ENCODE measurements at regions not wholly inside any gene's neighbourhood (a gene's known extent, or its start where the extent isn't known, plus 50 kb on each side); places are given as distances from the start of the nearest gene placed in this dataset.
"Not testable (repeated sequence)": the region's sequence is repeated elsewhere in the genome, so short reads cannot be mapped to it uniquely, and the experiment has no call there.

DNA sequence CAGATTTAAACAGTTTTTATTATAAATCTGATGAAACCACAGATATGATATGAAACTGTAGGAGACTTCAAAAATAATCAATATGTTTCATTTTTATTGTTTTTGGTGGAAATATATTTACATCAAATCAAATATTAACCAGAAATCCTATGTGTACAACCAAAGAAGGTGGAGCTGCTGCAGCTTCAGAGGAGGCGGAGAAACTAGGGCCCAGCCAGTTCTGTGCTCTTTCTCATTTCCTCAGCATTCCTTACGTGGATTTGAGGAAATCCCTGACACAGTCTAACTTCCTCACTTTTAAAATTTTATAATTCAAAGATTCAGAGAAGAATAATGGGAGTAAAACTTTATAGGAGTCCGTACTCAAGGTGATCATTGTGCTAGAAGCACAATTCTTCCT, 610.7 kb upstream of the CPXCR1 start:
- H3K27ac ChIP-seq (ENCODE audit: low read depth, low read length, severe bottlenecking) = no peak overlapping the region
- no CpG with 5 or more reads among the region's 3 CpGs for WGBS, 2 experiments (ENCODE audit: insufficient coverage in 2 of 2)
- H3K4me1 ChIP-seq (ENCODE audit: control insufficient read depth, insufficient read depth, low read length, poor library complexity, severe bottlenecking) = no peaks in the 10 kb centered on the region
- no peak overlapping the region for H3K4me3 ChIP-seq (ENCODE audit: extremely low read depth, insufficient read depth, low read length, poor library complexity, severe bottlenecking)
- H3K9me3 ChIP-seq (ENCODE audit: control insufficient read depth, low read length) = no peaks in the 10 kb centered on the region
- no peaks in the 10 kb centered on the region for H3K36me3 ChIP-seq (ENCODE audit: control insufficient read depth, insufficient read depth, low read length)

DNA sequence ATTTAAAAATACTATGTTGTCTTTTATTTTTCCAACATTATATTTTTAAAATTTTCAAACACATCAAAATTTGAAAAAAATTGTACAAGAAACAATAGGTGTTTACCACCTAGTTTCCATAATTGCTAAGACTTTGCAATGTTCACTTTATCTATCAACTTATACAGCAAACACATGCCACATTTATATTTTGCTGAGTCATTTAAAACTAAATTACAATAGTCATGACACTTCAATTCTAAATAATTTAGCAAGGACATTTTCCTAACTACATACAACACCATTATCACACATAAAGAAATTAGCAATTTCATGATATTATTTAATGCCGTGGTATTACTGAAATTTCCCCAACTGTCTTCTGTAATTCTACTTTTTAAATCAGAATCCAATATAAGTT, 600.4 kb upstream of the CPXCR1 start:
- WGBS, 2 experiments (ENCODE audit: insufficient coverage in 2 of 2) = no CpG with 5 or more reads among the region's 1 CpG
- no peaks in the 10 kb centered on the region for H3K4me1 ChIP-seq (ENCODE audit: control insufficient read depth, insufficient read depth, low read length, poor library complexity, severe bottlenecking)
- H3K27ac ChIP-seq (ENCODE audit: low read depth, low read length, severe bottlenecking) = no peak overlapping the region
- no peak overlapping the region for H3K4me3 ChIP-seq (ENCODE audit: extremely low read depth, insufficient read depth, low read length, poor library complexity, severe bottlenecking)
- no peaks in the 10 kb centered on the region for H3K9me3 ChIP-seq (ENCODE audit: control insufficient read depth, low read length)
- H3K36me3 ChIP-seq (ENCODE audit: control insufficient read depth, insufficient read depth, low read length) = no peaks in the 10 kb centered on the region

DNA sequence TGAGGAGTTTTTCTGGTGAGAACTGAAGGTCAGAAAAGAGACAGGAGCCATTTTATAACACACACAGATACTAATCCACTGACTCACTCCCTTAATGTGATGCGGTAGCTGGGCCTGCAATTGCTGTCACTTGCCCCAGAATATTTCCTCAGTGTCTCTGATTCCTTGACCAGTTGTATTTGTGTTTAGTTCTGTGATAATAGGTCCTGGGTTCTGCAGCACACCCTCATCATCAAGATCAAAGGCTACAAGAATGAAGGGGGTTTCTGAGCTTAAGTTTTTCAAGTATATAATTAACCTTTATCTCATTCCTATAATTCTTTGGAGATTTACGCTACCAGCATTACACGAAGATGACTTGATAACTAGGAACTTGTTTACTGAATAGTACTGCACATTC, 576.5 kb upstream of the CPXCR1 start:
- no peaks in the 10 kb centered on the region for H3K36me3 ChIP-seq (ENCODE audit: control insufficient read depth, insufficient read depth, low read length)
- H3K4me1 ChIP-seq (ENCODE audit: control insufficient read depth, insufficient read depth, low read length, poor library complexity, severe bottlenecking) = peaks cover 4% of the 10 kb centered on the region
- no peaks in the 10 kb centered on the region for H3K9me3 ChIP-seq (ENCODE audit: control insufficient read depth, low read length)
- WGBS, 2 experiments (ENCODE audit: insufficient coverage in 2 of 2) = no CpG with 5 or more reads among the region's 3 CpGs
- no peak overlapping the region for H3K4me3 ChIP-seq (ENCODE audit: extremely low read depth, insufficient read depth, low read length, poor library complexity, severe bottlenecking)
- H3K27ac ChIP-seq (ENCODE audit: low read depth, low read length, severe bottlenecking) = peak overlapping the region; percentile 80

GRCh38 chrX:88173932-88174440, 573.0 kb upstream of the CPXCR1 start:
- not testable (repeated sequence) for H3K4me1 ChIP-seq (ENCODE audit: control insufficient read depth, insufficient read depth, low read length, poor library complexity, severe bottlenecking); H3K27ac ChIP-seq (ENCODE audit: low read depth, low read length, severe bottlenecking); H3K9me3 ChIP-seq (ENCODE audit: control insufficient read depth, low read length); H3K4me3 ChIP-seq (ENCODE audit: extremely low read depth, insufficient read depth, low read length, poor library complexity, severe bottlenecking); H3K36me3 ChIP-seq (ENCODE audit: control insufficient read depth, insufficient read depth, low read length)
- no CpG with 5 or more reads among the region's 4 CpGs for WGBS, 2 experiments (ENCODE audit: insufficient coverage in 2 of 2)

- no peak overlapping the region for H3K27ac ChIP-seq (ENCODE audit: low read depth, low read length, severe bottlenecking)
- WGBS, 2 experiments (ENCODE audit: insufficient coverage in 2 of 2) = no CpG with 5 or more reads among the region's 2 CpGs
- no peaks in the 10 kb centered on the region for H3K36me3 ChIP-seq (ENCODE audit: control insufficient read depth, insufficient read depth, low read length)
- no peak overlapping the region for H3K4me3 ChIP-seq (ENCODE audit: extremely low read depth, insufficient read depth, low read length, poor library complexity, severe bottlenecking)
- no peaks in the 10 kb centered on the region for H3K4me1 ChIP-seq (ENCODE audit: control insufficient read depth, insufficient read depth, low read length, poor library complexity, severe bottlenecking)
- H3K9me3 ChIP-seq (ENCODE audit: control insufficient read depth, low read length) = no peaks in the 10 kb centered on the region
Observed at GRCh38 chrX:88202149-88202548, 544.9 kb upstream of the CPXCR1 start.

GRCh38 chrX:88244066-88244465, 503.0 kb upstream of the CPXCR1 start:
- Histone ChIP-seq H3K4me3 (ENCODE audit: extremely low read depth, insufficient read depth, low read length, poor library complexity, severe bottlenecking) (no peak overlapping the region), H3K9me3 (ENCODE audit: control insufficient read depth, low read length) (no peaks in the 10 kb centered on the region), H3K27ac (ENCODE audit: low read depth, low read length, severe bottlenecking) (no peak overlapping the region), H3K4me1 (ENCODE audit: control insufficient read depth, insufficient read depth, low read length, poor library complexity, severe bottlenecking) (no peaks in the 10 kb centered on the region), H3K36me3 (ENCODE audit: control insufficient read depth, insufficient read depth, low read length) (no peaks in the 10 kb centered on the region)
- WGBS, 2 experiments (ENCODE audit: insufficient coverage in 2 of 2) = no CpG with 5 or more reads among the region's 1 CpG

- H3K27ac ChIP-seq (ENCODE audit: low read depth, low read length, severe bottlenecking) = no peak overlapping the region
- no peaks in the 10 kb centered on the region for H3K4me1 ChIP-seq (ENCODE audit: control insufficient read depth, insufficient read depth, low read length, poor library complexity, severe bottlenecking)
- WGBS, 2 experiments (ENCODE audit: insufficient coverage in 2 of 2) = 100% methylated on average over 1 of the region's 1 CpG; no CpG with 5 or more reads in 1 of the 2 experiments
- no peak overlapping the region for H3K4me3 ChIP-seq (ENCODE audit: extremely low read depth, insufficient read depth, low read length, poor library complexity, severe bottlenecking)
- H3K36me3 ChIP-seq (ENCODE audit: control insufficient read depth, insufficient read depth, low read length) = no peaks in the 10 kb centered on the region
- H3K9me3 ChIP-seq (ENCODE audit: control insufficient read depth, low read length) = no peaks in the 10 kb centered on the region
Observed at GRCh38 chrX:88284844-88285243, 462.2 kb upstream of the CPXCR1 start.

DNA sequence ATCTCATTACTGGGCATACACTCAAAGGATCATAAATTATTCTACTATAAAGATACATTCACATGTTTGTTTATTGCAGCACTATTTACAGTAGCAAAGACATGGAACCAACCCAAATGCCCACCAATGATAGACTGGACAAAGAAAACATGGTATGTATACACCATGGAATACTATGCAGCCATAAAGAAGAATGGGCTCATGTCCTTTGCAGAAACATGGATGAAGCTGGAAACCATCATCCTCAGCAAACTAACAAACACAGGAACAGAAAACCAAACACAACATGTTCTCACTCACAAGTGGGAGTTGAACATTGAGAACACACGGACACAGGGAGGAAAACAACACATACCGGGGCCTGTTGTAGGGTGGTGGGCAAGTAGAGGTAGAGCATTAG, 433.1 kb upstream of the CPXCR1 start:
- no CpG with 5 or more reads among the region's 2 CpGs for WGBS, 2 experiments (ENCODE audit: insufficient coverage in 2 of 2)
- not testable (repeated sequence) for H3K36me3 ChIP-seq (ENCODE audit: control insufficient read depth, insufficient read depth, low read length); H3K4me1 ChIP-seq (ENCODE audit: control insufficient read depth, insufficient read depth, low read length, poor library complexity, severe bottlenecking); H3K9me3 ChIP-seq (ENCODE audit: control insufficient read depth, low read length); H3K27ac ChIP-seq (ENCODE audit: low read depth, low read length, severe bottlenecking); H3K4me3 ChIP-seq (ENCODE audit: extremely low read depth, insufficient read depth, low read length, poor library complexity, severe bottlenecking)

GRCh38 chrX:88325634-88326033, 421.4 kb upstream of the CPXCR1 start:
- Histone ChIP-seq H3K4me1 (ENCODE audit: control insufficient read depth, insufficient read depth, low read length, poor library complexity, severe bottlenecking) (no peaks in the 10 kb centered on the region), H3K4me3 (ENCODE audit: extremely low read depth, insufficient read depth, low read length, poor library complexity, severe bottlenecking) (no peak overlapping the region), H3K36me3 (ENCODE audit: control insufficient read depth, insufficient read depth, low read length) (no peaks in the 10 kb centered on the region), H3K9me3 (ENCODE audit: control insufficient read depth, low read length) (no peaks in the 10 kb centered on the region), H3K27ac (ENCODE audit: low read depth, low read length, severe bottlenecking) (no peak overlapping the region)
- WGBS, 2 experiments (ENCODE audit: insufficient coverage in 2 of 2) = no CpG with 5 or more reads among the region's 1 CpG

- Histone ChIP-seq H3K4me3 (ENCODE audit: extremely low read depth, insufficient read depth, low read length, poor library complexity, severe bottlenecking) (no peak overlapping the region), H3K9me3 (ENCODE audit: control insufficient read depth, low read length) (no peaks in the 10 kb centered on the region), H3K4me1 (ENCODE audit: control insufficient read depth, insufficient read depth, low read length, poor library complexity, severe bottlenecking) (no peaks in the 10 kb centered on the region), H3K27ac (ENCODE audit: low read depth, low read length, severe bottlenecking) (no peak overlapping the region), H3K36me3 (ENCODE audit: control insufficient read depth, insufficient read depth, low read length) (no peaks in the 10 kb centered on the region)
- WGBS, 2 experiments (ENCODE audit: insufficient coverage in 2 of 2) = no CpG with 5 or more reads among the region's 2 CpGs
Observed at GRCh38 chrX:88355252-88355651, 391.8 kb upstream of the CPXCR1 start.

DNA sequence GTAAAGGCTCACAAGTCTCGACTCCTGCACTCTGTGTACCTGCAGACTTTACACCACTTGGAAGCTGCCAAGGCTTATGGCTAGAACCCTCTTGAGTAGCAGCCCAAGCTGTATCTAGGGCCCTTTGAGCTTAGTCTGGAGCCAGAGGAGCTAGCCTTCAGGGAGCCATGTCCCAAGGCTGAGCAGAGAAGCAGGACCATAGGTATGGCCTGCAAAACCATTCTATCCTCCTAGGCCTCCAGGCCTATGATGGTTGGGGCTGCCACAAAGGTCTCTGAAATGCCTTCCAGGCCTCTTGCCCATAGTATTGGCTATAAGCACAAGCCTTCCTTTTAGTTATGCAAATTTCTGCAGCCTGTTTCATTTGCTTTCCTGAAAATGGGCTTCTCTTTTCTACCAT, 380.7 kb upstream of the CPXCR1 start:
- no peaks in the 10 kb centered on the region for H3K36me3 ChIP-seq (ENCODE audit: control insufficient read depth, insufficient read depth, low read length)
- H3K4me3 ChIP-seq (ENCODE audit: extremely low read depth, insufficient read depth, low read length, poor library complexity, severe bottlenecking) = no peak overlapping the region
- 100% methylated on average over 1 of the region's 1 CpG; no CpG with 5 or more reads in 1 of the 2 experiments for WGBS, 2 experiments (ENCODE audit: insufficient coverage in 2 of 2)
- no peaks in the 10 kb centered on the region for H3K4me1 ChIP-seq (ENCODE audit: control insufficient read depth, insufficient read depth, low read length, poor library complexity, severe bottlenecking)
- H3K9me3 ChIP-seq (ENCODE audit: control insufficient read depth, low read length) = peaks cover 10% of the 10 kb centered on the region
- H3K27ac ChIP-seq (ENCODE audit: low read depth, low read length, severe bottlenecking) = no peak overlapping the region

- H3K4me3 ChIP-seq (ENCODE audit: extremely low read depth, insufficient read depth, low read length, poor library complexity, severe bottlenecking) = no peak overlapping the region
- H3K9me3 ChIP-seq (ENCODE audit: control insufficient read depth, low read length) = no peaks in the 10 kb centered on the region
- no peaks in the 10 kb centered on the region for H3K36me3 ChIP-seq (ENCODE audit: control insufficient read depth, insufficient read depth, low read length)
- H3K4me1 ChIP-seq (ENCODE audit: control insufficient read depth, insufficient read depth, low read length, poor library complexity, severe bottlenecking) = no peaks in the 10 kb centered on the region
- H3K27ac ChIP-seq (ENCODE audit: low read depth, low read length, severe bottlenecking) = no peak overlapping the region
Observed at GRCh38 chrX:88378406-88378805, 368.6 kb upstream of the CPXCR1 start.
